Neural crest cell (in vitro differentiated cells): ENCODE measurements at regions not wholly inside any gene's neighbourhood (a gene's known extent, or its start where the extent isn't known, plus 50 kb on each side); places are given as distances from the start of the nearest gene placed in this dataset.

Source experiments
- DNase-seq: peaks from one replicate; pipeline ENCODE4 v3.0.0; 2021; ENCODE audit warnings: low read depth, mixed read lengths, low spot score
- H3K27ac Mint-ChIP-seq: one replicate; pipeline ENCODE4 v1.8.0; 2021; ENCODE audit warnings: mild to moderate bottlenecking, mixed read lengths; ENCODE audit not compliant: unreplicated experiment
- H3K27me3 Mint-ChIP-seq: 2 replicates; pipeline ENCODE4 v1.8.0; 2021; ENCODE audit warnings: low read depth, mild to moderate bottlenecking, mixed read lengths
- H3K36me3 Mint-ChIP-seq: 2 replicates; pipeline ENCODE4 v1.8.0; 2021; ENCODE audit warnings: low read depth, mild to moderate bottlenecking, mixed read lengths
- H3K4me1 Mint-ChIP-seq: 2 replicates; pipeline ENCODE4 v1.8.0; 2021; ENCODE audit warnings: mixed read lengths
- H3K4me3 Mint-ChIP-seq: one replicate; pipeline ENCODE4 v1.8.0; 2021; ENCODE audit warnings: mild to moderate bottlenecking, mixed read lengths
- H3K9me3 Mint-ChIP-seq: 2 replicates; pipeline ENCODE4 v1.8.0; 2021; ENCODE audit warnings: mixed read lengths
- CTCF ChIP-seq: fragments of 200-600 bp; sonication (generic); conservative IDR thresholded peaks from 2 replicates; pipeline ENCODE4 v1.5.0; 2021; ENCODE audit warnings: antibody characterized with exemption, mild to moderate bottlenecking

GRCh38 chr6:56709650-56710049 is 67.0 kb upstream of the DST start:
- H3K4me3 Mint-ChIP-seq = no peak overlapping the region
- peaks cover 26% of the 10 kb centered on the region for H3K4me1 Mint-ChIP-seq
- TF ChIP-seq CTCF = no peak
- DNase-seq = no peak
- H3K9me3 Mint-ChIP-seq = no peaks in the 10 kb centered on the region
- H3K27ac Mint-ChIP-seq = peak overlapping the region; percentile 35
- H3K36me3 Mint-ChIP-seq = no peaks in the 10 kb centered on the region
- H3K27me3 Mint-ChIP-seq = no peaks in the 10 kb centered on the region

- no peak overlapping the region for H3K27ac Mint-ChIP-seq
- H3K4me1 Mint-ChIP-seq = peaks cover 20% of the 10 kb centered on the region
- no peaks in the 10 kb centered on the region for H3K9me3 Mint-ChIP-seq
- no peaks in the 10 kb centered on the region for H3K27me3 Mint-ChIP-seq
- no peak for DNase-seq
- no peak overlapping the region for H3K4me3 Mint-ChIP-seq
- peak; percentile 82 for TF ChIP-seq CTCF
- no peaks in the 10 kb centered on the region for H3K36me3 Mint-ChIP-seq
Observed at GRCh38 chr6:56708810-56709597, 66.3 kb upstream of the DST start.

- Mint-ChIP-seq H3K4me1 (peaks cover 8% of the 10 kb centered on the region), H3K9me3 (no peaks in the 10 kb centered on the region), H3K27ac (no peak overlapping the region), H3K27me3 (no peaks in the 10 kb centered on the region), H3K4me3 (no peak overlapping the region), H3K36me3 (peaks cover 2% of the 10 kb centered on the region)
- DNase-seq = no peak
- TF ChIP-seq CTCF = no peak
Observed at GRCh38 chr6:56706981-56707726, 64.5 kb upstream of the DST start.

- H3K4me3 Mint-ChIP-seq = no peak overlapping the region
- no peak overlapping the region for H3K27ac Mint-ChIP-seq
- H3K36me3 Mint-ChIP-seq = peaks cover 19% of the 10 kb centered on the region
- DNase-seq = no peak
- no peaks in the 10 kb centered on the region for H3K27me3 Mint-ChIP-seq
- peak; percentile 69 for TF ChIP-seq CTCF
- H3K9me3 Mint-ChIP-seq = peaks cover 4% of the 10 kb centered on the region
- peaks cover 5% of the 10 kb centered on the region for H3K4me1 Mint-ChIP-seq
Observed at GRCh38 chr6:56699066-56699654, 56.5 kb upstream of the DST start.

- peak overlapping the region; percentile 35 for H3K27ac Mint-ChIP-seq
Observed at GRCh38 chr6:56695702-56696101, 53.0 kb upstream of the DST start.

More at GRCh38 chr6:56695702-56696101, 53.0 kb upstream of the DST start:
- Mint-ChIP-seq H3K27me3 (no peaks in the 10 kb centered on the region), H3K4me3 (no peak overlapping the region), H3K9me3 (peaks cover 4% of the 10 kb centered on the region), H3K4me1 (peaks cover 13% of the 10 kb centered on the region), H3K36me3 (peaks cover 13% of the 10 kb centered on the region)
- no peak for DNase-seq
- TF ChIP-seq CTCF = no peak
